AG04449 (cell line): ENCODE measurements at regions not wholly inside any gene's neighbourhood (a gene's known extent, or its start where the extent isn't known, plus 50 kb on each side); places are given as distances from the start of the nearest gene placed in this dataset.

Source experiments
- CTCF ChIA-PET: fragments of 350-600 bp; formaldehyde crosslinking; extraction: SDS; loops from one replicate; lab custom pipeline; 2021; ENCODE audit warnings: antibody characterized with exemption; lab: Yijun Ruan, JAX
- POLR2A ChIA-PET: fragments of 400-600, 350-600 bp; formaldehyde crosslinking; extraction: SDS; loops from one replicate; lab custom pipeline; 2020; ENCODE audit warnings: antibody characterized with exemption, inconsistent platforms; lab: Yijun Ruan, JAX
- DNase-seq: peaks from one replicate; pipeline ENCODE4 v3.0.0-alpha.2; 2010; ENCODE audit warnings: low read depth, low spot score
- H3K4me3 ChIP-seq: 2 replicates; pipeline ENCODE4 v1.5.1; 2011; ENCODE audit warnings: low read depth, mild to moderate bottlenecking, control low read depth, low read length
- TF ChIP-seq, protein P1 (sequence below): IDR thresholded peaks from one replicate; pipeline ENCODE4 v1.5.1; 2011; ENCODE audit warnings: mild to moderate bottlenecking, moderate library complexity, low read length, control low read depth, inconsistent platforms; ENCODE audit not compliant: insufficient read depth; ENCODE audit errors: missing control alignments

GRCh38 chr13:103835052-103835451 lies 768.8 kb upstream of the SLC10A2 start:
- POLR2A ChIA-PET = no interaction called here
- CTCF ChIA-PET = no interaction called here
- no peak for DNase-seq
- no peak overlapping the region for H3K4me3 ChIP-seq
- TF ChIP-seq, protein P1, sequence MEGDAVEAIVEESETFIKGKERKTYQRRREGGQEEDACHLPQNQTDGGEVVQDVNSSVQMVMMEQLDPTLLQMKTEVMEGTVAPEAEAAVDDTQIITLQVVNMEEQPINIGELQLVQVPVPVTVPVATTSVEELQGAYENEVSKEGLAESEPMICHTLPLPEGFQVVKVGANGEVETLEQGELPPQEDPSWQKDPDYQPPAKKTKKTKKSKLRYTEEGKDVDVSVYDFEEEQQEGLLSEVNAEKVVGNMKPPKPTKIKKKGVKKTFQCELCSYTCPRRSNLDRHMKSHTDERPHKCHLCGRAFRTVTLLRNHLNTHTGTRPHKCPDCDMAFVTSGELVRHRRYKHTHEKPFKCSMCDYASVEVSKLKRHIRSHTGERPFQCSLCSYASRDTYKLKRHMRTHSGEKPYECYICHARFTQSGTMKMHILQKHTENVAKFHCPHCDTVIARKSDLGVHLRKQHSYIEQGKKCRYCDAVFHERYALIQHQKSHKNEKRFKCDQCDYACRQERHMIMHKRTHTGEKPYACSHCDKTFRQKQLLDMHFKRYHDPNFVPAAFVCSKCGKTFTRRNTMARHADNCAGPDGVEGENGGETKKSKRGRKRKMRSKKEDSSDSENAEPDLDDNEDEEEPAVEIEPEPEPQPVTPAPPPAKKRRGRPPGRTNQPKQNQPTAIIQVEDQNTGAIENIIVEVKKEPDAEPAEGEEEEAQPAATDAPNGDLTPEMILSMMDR = no peak

DNA sequence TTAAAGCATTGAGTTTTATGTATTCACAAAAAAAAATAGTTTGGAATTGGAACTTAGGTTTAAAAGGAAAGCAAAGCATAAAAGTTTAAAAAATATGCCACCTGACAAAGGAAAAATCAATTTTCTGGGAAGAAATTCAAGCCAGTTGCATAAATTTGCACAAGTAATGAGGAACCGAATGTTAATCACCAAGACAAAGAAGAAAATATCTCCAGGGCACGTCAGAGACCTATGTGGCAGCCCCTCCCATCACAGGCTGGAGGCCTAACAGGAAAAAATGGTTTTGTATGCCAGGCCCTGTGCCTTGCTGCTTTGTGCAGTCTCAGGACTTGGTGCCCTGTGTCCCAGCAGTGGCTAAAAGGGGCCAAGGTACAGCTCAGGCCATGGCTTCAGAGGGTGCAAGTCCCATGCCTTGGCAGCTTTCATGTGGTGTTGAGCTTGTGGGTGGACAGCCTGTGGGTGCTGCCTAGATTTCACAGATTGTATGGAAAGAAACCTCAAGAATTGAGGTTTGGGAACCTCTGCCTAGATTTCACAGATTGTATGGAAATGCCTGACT lies 767.2 kb upstream of the SLC10A2 start:
- no peak for DNase-seq
- no peak overlapping the region for H3K4me3 ChIP-seq
- ChIA-PET CTCF (no interaction called here), POLR2A (no interaction called here)
- TF ChIP-seq, protein P1 = no peak

GRCh38 chr13:103815619-103816018 lies 749.4 kb upstream of the SLC10A2 start:
- TF ChIP-seq, protein P1 = no peak
- ChIA-PET POLR2A (no interaction called here), CTCF (no interaction called here)
- H3K4me3 ChIP-seq = no peak overlapping the region
- no peak for DNase-seq

- DNase-seq = no peak
- TF ChIP-seq, protein P1 = no peak
- CTCF ChIA-PET = no interaction called here
- POLR2A ChIA-PET = no interaction called here
- no peak overlapping the region for H3K4me3 ChIP-seq
These were observed 746.8 kb upstream of the SLC10A2 start for GRCh38 chr13:103812971-103813370.

- H3K4me3 ChIP-seq = no peak overlapping the region
- ChIA-PET POLR2A (no interaction called here), CTCF (no interaction called here)
- TF ChIP-seq, protein P1 = no peak
- no peak for DNase-seq
These were observed 746.3 kb upstream of the SLC10A2 start for GRCh38 chr13:103812558-103812957.

- TF ChIP-seq, protein P1 = no peak
- DNase-seq = no peak
- ChIA-PET CTCF (no interaction called here), POLR2A (no interaction called here)
- H3K4me3 ChIP-seq = no peak overlapping the region
These were observed 743.8 kb upstream of the SLC10A2 start for GRCh38 chr13:103810026-103810425.
